Vagina (tissue), 2 donors: ENCODE measurements at regions not wholly inside any gene's neighbourhood (a gene's known extent, or its start where the extent isn't known, plus 50 kb on each side); places are given as distances from the start of the nearest gene placed in this dataset.

ENCODE experiments used
- POLR2A ChIP-seq, 2 donors: fragments of 450-650 bp; IDR thresholded peaks; one replicate each; pipeline ENCODE4 v1.6.1; 2017; ENCODE audit warnings: antibody characterized with exemption in 2 of 2, mild to moderate bottlenecking in 2 of 2, moderate library complexity in 2 of 2
- POLR2AphosphoS5 ChIP-seq, 2 donors: sonication (generic); formaldehyde crosslinking; IDR thresholded peaks; one replicate each; pipeline ENCODE4 v1.9.0; 2017; ENCODE audit warnings: antibody characterized with exemption in 2 of 2, mild to moderate bottlenecking in 2 of 2, low read depth in 1 of 2; ENCODE audit not compliant: insufficient read depth in 1 of 2
- TF ChIP-seq, protein P1 (sequence below), 3 experiments: fragments of 450-650 bp in 2 of 3; fragments of 200-600 bp in 1 of 3; sonication (generic) in 1 of 3; IDR thresholded peaks; one replicate each; pipeline ENCODE4 v1.5.1; 2017 to 2019; ENCODE audit warnings: antibody characterized with exemption in 3 of 3, mild to moderate bottlenecking in 2 of 3, moderate library complexity in 2 of 3

DNA sequence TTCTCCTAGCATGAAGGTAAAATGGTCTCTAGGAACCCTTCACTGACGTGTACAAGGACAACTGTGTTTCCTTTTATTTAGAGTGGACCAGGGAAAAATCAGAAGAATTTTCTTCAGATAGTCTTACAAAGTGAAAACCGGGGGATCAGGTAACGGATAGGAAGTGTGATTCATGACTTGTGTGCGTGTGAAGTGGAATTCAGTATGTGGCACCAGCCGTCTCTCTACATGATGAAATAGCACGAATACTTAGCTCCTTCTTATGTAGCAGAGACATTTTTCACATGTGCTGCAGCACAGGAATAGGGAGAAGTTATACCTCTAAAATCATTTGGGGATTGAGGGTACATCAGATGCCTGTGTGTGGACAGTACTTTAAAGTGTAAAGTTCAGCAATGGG is 159.2 kb downstream of the MEX3B start:
- TF ChIP-seq, protein P1, sequence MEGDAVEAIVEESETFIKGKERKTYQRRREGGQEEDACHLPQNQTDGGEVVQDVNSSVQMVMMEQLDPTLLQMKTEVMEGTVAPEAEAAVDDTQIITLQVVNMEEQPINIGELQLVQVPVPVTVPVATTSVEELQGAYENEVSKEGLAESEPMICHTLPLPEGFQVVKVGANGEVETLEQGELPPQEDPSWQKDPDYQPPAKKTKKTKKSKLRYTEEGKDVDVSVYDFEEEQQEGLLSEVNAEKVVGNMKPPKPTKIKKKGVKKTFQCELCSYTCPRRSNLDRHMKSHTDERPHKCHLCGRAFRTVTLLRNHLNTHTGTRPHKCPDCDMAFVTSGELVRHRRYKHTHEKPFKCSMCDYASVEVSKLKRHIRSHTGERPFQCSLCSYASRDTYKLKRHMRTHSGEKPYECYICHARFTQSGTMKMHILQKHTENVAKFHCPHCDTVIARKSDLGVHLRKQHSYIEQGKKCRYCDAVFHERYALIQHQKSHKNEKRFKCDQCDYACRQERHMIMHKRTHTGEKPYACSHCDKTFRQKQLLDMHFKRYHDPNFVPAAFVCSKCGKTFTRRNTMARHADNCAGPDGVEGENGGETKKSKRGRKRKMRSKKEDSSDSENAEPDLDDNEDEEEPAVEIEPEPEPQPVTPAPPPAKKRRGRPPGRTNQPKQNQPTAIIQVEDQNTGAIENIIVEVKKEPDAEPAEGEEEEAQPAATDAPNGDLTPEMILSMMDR (IDR thresholded peaks at IDR 0.05): no peak
- no peak for TF ChIP-seq POLR2A (IDR thresholded peaks at IDR 0.05)
- no peak for TF ChIP-seq POLR2AphosphoS5 (IDR thresholded peaks at IDR 0.05; ENCODE audit: insufficient read depth in 1 of 2, low read depth in 1 of 2)
